Mucosa of descending colon (tissue), 3 donors: ENCODE measurements at regions not wholly inside any gene's neighbourhood (a gene's known extent, or its start where the extent isn't known, plus 50 kb on each side); places are given as distances from the start of the nearest gene placed in this dataset.
"Not testable (repeated sequence)": the region's sequence is repeated elsewhere in the genome, so short reads cannot be mapped to it uniquely, and the experiment has no call there.

Source experiments
- ATAC-seq: fragments of 200-7000 bp; cut with Tn5 transposase; one replicate; pipeline ENCODE4 v1.9.1; 2020; ENCODE audit warnings: mild to moderate bottlenecking, moderate library complexity
- DNase-seq, 3 donors: peaks; one replicate each; pipeline ENCODE4 v3.0.0-alpha.2; 2020
- H3K36me3 ChIP-seq: fragments of 200-600 bp; one replicate; pipeline ENCODE4 v1.8.0; 2021; ENCODE audit warnings: low read depth, mild to moderate bottlenecking
- H3K4me1 ChIP-seq: fragments of 200-600 bp; one replicate; pipeline ENCODE4 v1.8.0; 2021; ENCODE audit warnings: low read depth, mild to moderate bottlenecking
- H3K4me3 ChIP-seq: fragments of 200-600 bp; one replicate; pipeline ENCODE4 v1.8.0; 2021; ENCODE audit warnings: mild to moderate bottlenecking
- H3K9me3 ChIP-seq: fragments of 200-600 bp; one replicate; pipeline ENCODE4 v1.8.0; 2021; ENCODE audit warnings: mild to moderate bottlenecking
- CTCF ChIP-seq: fragments of 200-600 bp; IDR thresholded peaks from one replicate; pipeline ENCODE4 v1.8.0; 2022; ENCODE audit warnings: antibody characterized with exemption, mild to moderate bottlenecking
- intact Hi-C, 2 donors: fragments of 100-400 bp; cut with DNase I in 1 of 2; cut with micrococcal nuclease in 1 of 2; formaldehyde crosslinking; loops; one replicate each; pipeline versions ENCODE4 v1.11.0 to v1.11.1; 2022; cut with DNase I, micrococcal nuclease
- donor health status: DM: no; HTN: no; CAD: no; lungs with moderate emphysema.
- donor health status: DM: no; HTN: no; CAD: no.
- donor health status: DM: no; HTN: yes; CAD: no.

- DNase-seq (no peak), ATAC-seq (no peak)
- intact Hi-C loops = no loop called here
- no peak for TF ChIP-seq CTCF
- Histone ChIP-seq H3K9me3 (no peaks in the 10 kb centered on the region), H3K36me3 (no peaks in the 10 kb centered on the region), H3K4me3 (no peak overlapping the region), H3K4me1 (no peaks in the 10 kb centered on the region)
Observed at GRCh38 chr5:166117072-166118066, 2174.1 kb upstream of the WWC1 start.

- H3K4me3 ChIP-seq = no peak overlapping the region
- no peaks in the 10 kb centered on the region for H3K4me1 ChIP-seq
- intact Hi-C loops = no loop called here
- DNase-seq = no peak
- ATAC-seq = no peak
- no peaks in the 10 kb centered on the region for H3K9me3 ChIP-seq
- no peaks in the 10 kb centered on the region for H3K36me3 ChIP-seq
- no peak for TF ChIP-seq CTCF
Observed at GRCh38 chr5:166119506-166119905, 2171.9 kb upstream of the WWC1 start.

GRCh38 chr5:166123717-166124116 lies 2167.7 kb upstream of the WWC1 start:
- H3K9me3 ChIP-seq = peaks cover 3% of the 10 kb centered on the region
- intact Hi-C loops = no loop called here
- no peaks in the 10 kb centered on the region for H3K36me3 ChIP-seq
- H3K4me1 ChIP-seq = no peaks in the 10 kb centered on the region
- DNase-seq (no peak), ATAC-seq (no peak)
- H3K4me3 ChIP-seq = no peak overlapping the region
- TF ChIP-seq CTCF = no peak

GRCh38 chr5:166127766-166128570 lies 2163.5 kb upstream of the WWC1 start:
- no peak for TF ChIP-seq CTCF
- intact Hi-C loops = no loop called here
- Histone ChIP-seq H3K36me3 (no peaks in the 10 kb centered on the region), H3K4me3 (no peak overlapping the region), H3K9me3 (peaks cover 9% of the 10 kb centered on the region), H3K4me1 (no peaks in the 10 kb centered on the region)
- ATAC-seq = peak; percentile 13
- no peak for DNase-seq

- H3K9me3 ChIP-seq, intact Hi-C loops, H3K36me3 ChIP-seq, H3K4me3 ChIP-seq, H3K4me1 ChIP-seq, ATAC-seq, DNase-seq: not testable (repeated sequence)
Observed at GRCh38 chr5:166145107-166145506, 2146.3 kb upstream of the WWC1 start.
